ENCODE measurements at regions not wholly inside any gene's neighbourhood (a gene's known extent, or its start where the extent isn't known, plus 50 kb on each side); places are given as distances from the start of the nearest gene placed in this dataset.
"Not testable (repeated sequence)": the region's sequence is repeated elsewhere in the genome, so short reads cannot be mapped to it uniquely, and the experiment has no call there.

- no peak for DNase-seq (ENCODE audit: low read depth)
- no peak overlapping the region for H3K4me3 ChIP-seq (ENCODE audit: low read depth, low read length)
- H3K36me3 ChIP-seq (ENCODE audit: control insufficient read depth, insufficient read depth, low read length) = no peaks in the 10 kb centered on the region
- TF ChIP-seq CTCF (IDR thresholded peaks at IDR 0.05; ENCODE audit: insufficient read depth, low read length, severe bottlenecking) = no peak
- H3K27me3 ChIP-seq (ENCODE audit: control insufficient read depth, insufficient read depth, low read length) = no peaks in the 10 kb centered on the region
- FAIRE-seq = no peak
Observed at GRCh38 chr10:29731760-29732159, 97.0 kb upstream of the SVIL start.

- no peak for TF ChIP-seq CTCF (IDR thresholded peaks at IDR 0.05; ENCODE audit: insufficient read depth, low read length, severe bottlenecking)
- no peak overlapping the region for H3K4me3 ChIP-seq (ENCODE audit: low read depth, low read length)
- H3K36me3 ChIP-seq (ENCODE audit: control insufficient read depth, insufficient read depth, low read length) = no peaks in the 10 kb centered on the region
- DNase-seq (ENCODE audit: low read depth) (no peak), FAIRE-seq (peak; percentile 13)
- no peaks in the 10 kb centered on the region for H3K27me3 ChIP-seq (ENCODE audit: control insufficient read depth, insufficient read depth, low read length)
Observed at GRCh38 chr10:29730969-29731368, 96.2 kb upstream of the SVIL start.

GRCh38 chr10:29730458-29730857, 95.7 kb upstream of the SVIL start:
- Histone ChIP-seq H3K4me3 (ENCODE audit: low read depth, low read length) (no peak overlapping the region), H3K27me3 (ENCODE audit: control insufficient read depth, insufficient read depth, low read length) (no peaks in the 10 kb centered on the region), H3K36me3 (ENCODE audit: control insufficient read depth, insufficient read depth, low read length) (no peaks in the 10 kb centered on the region)
- TF ChIP-seq CTCF (IDR thresholded peaks at IDR 0.05; ENCODE audit: insufficient read depth, low read length, severe bottlenecking) = no peak
- DNase-seq (ENCODE audit: low read depth) (no peak), FAIRE-seq (peak; percentile 87)

GRCh38 chr10:29728541-29729049, 93.8 kb upstream of the SVIL start:
- H3K4me3 ChIP-seq (ENCODE audit: low read depth, low read length) = no peak overlapping the region
- no peaks in the 10 kb centered on the region for H3K36me3 ChIP-seq (ENCODE audit: control insufficient read depth, insufficient read depth, low read length)
- TF ChIP-seq CTCF (IDR thresholded peaks at IDR 0.05; ENCODE audit: insufficient read depth, low read length, severe bottlenecking) = no peak
- DNase-seq (ENCODE audit: low read depth) (no peak), FAIRE-seq (no peak)
- H3K27me3 ChIP-seq (ENCODE audit: control insufficient read depth, insufficient read depth, low read length) = no peaks in the 10 kb centered on the region

GRCh38 chr10:29725927-29726326, 91.2 kb upstream of the SVIL start:
- not testable (repeated sequence) for H3K27me3 ChIP-seq (ENCODE audit: control insufficient read depth, insufficient read depth, low read length); DNase-seq (ENCODE audit: low read depth); H3K36me3 ChIP-seq (ENCODE audit: control insufficient read depth, insufficient read depth, low read length); FAIRE-seq; H3K4me3 ChIP-seq (ENCODE audit: low read depth, low read length)

GRCh38 chr10:29725133-29725720, 90.5 kb upstream of the SVIL start:
- peak; percentile 32 for DNase-seq (ENCODE audit: low read depth)
- FAIRE-seq = no peak
- no peak for TF ChIP-seq CTCF (IDR thresholded peaks at IDR 0.05; ENCODE audit: insufficient read depth, low read length, severe bottlenecking)
- H3K27me3 ChIP-seq (ENCODE audit: control insufficient read depth, insufficient read depth, low read length) = no peaks in the 10 kb centered on the region
- H3K4me3 ChIP-seq (ENCODE audit: low read depth, low read length) = no peak overlapping the region
- no peaks in the 10 kb centered on the region for H3K36me3 ChIP-seq (ENCODE audit: control insufficient read depth, insufficient read depth, low read length)
